GM19035 (cell line): ENCODE measurements at regions not wholly inside any gene's neighbourhood (a gene's known extent, or its start where the extent isn't known, plus 50 kb on each side); places are given as distances from the start of the nearest gene placed in this dataset.
"Not testable (repeated sequence)": the region's sequence is repeated elsewhere in the genome, so short reads cannot be mapped to it uniquely, and the experiment has no call there.

ENCODE experiments used
- ATAC-seq: cut with Tn5 transposase; IDR thresholded peaks from one replicate; pipeline ENCODE4 v1.9.1; 2021; ENCODE audit not compliant: unreplicated experiment

DNA sequence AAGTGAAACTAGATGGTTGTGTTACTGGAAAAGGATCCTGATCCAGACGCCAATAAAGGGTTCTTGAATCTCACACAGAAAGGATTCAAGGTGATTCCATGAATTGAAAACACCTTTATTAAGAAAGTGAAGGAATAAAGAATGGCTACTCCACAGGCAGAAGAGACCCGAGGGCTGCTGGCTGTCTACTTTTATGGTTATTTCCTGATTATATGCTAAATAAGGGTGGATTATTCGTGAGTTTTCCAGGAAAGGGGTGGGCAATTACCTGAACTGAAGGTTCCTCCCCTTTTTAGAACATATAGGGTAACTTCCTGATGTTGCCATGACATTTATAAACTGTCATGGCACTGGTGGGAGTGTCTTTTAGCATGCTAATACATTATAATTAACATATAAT is 50.9 kb upstream of the WARS2 start:
- no peak for ATAC-seq

DNA sequence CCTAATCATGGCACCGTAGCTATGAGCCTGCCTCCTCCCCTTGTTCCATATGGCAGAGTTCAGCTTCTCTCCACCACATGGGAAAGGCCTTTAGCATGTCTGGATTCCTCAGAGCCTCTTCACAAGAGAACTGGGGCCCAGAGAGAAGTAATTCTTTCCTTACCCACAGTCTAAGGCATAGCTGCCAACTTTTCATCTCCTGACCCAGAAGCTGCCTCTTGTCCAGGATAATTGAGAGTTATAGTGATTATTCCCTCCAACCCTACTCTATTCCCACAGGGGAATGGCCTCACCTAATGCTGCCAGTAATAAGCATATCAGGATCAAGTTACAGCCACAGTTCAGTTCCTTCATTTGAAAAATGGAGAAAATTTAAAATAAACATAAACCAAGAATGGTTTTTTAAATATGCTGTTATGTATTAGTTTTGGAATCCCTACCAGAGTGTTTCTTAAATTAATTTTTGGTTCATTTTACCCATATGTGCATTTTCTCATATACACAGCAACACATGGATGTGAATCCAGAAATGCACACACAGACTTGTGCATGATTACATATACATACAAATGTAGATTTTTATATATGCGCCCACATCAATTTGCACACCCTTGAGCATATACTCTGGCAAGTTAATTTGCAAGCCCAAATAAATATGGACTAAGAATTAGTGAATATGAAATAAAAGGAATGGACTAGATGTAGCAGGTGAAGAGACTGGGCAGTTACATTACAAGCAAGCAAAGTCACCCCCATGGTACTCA is 63.9 kb upstream of the WARS2 start:
- ATAC-seq = no peak

DNA sequence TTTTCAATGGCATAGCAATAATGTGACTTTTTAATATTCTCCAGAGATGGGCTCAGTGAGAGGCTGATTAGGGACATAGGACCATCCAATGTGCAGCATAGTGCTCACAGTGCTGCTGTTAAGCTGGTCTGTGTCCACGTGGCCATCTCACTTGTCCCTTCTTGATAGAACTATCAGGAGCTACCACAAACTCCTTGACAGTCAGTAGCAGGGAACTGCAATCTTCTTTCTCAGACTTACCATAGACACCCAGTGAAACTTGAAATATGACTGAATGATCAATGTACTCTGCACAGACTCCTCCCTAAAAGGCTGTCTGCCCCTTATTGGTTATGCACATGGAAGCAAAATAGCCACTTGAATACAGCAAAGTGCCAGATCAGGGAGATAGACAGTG is 64.5 kb upstream of the WARS2 start:
- no peak for ATAC-seq

DNA sequence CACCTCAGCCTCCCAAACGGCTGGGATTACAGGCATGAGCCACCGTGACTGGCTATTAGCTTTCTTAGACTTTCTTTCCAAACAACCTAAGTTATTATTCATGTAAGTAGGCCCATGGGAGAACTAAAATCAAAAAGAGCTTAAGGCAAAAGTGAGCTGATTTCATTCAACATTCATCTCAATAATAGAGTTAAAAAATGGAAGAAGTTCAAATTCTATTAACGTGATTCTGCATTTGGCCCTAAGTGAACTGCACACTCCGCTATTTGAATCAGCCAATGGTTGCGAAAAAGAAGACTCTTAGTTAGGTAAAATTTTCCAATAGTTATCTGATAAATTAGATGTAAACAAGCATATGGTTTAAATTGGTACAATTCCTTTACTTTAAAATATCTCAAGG is 68.6 kb upstream of the WARS2 start:
- no peak for ATAC-seq

DNA sequence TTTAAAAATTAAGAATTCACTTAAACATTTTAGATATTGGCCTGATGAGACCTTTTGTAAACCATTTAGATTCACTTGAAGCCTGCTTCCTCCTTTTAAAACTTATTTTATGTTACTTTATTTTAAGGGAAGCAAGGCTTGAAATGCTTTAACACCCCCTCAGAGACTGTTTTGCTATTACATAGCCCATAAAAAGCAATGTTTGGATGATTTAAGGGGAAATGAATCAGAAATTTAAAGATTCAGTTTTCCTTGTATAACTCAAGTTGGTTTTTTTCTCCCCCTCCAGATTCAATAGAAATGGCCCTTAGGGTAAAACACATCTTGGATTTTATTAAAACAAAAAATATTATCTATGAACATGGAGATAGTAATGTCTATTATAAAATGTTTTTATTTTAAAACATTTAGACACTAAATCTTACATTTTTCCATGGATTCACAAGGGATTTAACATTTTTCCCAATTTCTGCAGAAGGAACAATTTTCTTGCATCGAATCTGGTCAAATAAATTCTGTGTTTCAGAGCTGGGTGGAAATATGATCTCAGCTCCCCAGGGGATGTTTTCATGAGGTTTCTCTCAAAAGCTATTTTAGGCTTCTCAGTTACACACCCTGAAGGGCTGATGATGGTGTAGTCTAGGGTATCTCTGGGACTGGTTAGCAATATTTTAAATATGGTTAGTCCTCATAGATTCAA is 69.3 kb upstream of the WARS2 start:
- ATAC-seq = no peak

DNA sequence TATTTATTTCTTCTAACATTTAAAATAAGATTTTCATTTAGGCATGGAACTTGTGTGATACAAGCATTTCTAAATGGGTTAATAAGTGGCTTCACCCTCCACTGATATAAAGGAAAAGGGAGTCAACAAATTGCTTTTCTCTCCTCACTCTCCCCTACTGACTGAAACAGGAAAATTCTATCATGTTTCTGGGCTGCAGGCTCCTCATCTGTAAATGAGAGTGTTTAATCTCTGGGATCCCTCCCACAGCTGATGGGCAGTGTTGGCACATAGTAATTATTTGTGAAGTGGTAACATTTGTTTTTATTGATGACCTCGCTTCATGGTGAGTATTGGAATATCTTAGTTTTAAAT is 69.8 kb upstream of the WARS2 start:
- ATAC-seq = no peak

DNA sequence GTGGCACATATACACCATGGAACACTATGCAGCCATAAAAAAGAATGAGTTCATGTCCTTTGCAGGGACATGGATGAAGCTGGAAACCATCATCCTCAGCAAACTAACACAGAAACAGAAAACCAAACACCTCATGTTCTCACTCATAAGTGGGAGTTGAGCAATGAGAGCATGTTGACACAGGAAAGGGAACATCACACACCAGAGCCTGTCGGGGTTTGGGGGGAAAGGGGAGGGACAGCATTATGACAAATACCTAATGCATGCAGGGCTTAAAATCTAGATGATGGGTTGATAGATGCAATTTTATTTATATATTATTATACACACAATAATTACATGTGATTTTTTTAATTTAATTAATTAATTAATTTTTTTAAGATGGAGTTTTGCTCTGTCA is 72.8 kb upstream of the WARS2 start:
- ATAC-seq = not testable (repeated sequence)

DNA sequence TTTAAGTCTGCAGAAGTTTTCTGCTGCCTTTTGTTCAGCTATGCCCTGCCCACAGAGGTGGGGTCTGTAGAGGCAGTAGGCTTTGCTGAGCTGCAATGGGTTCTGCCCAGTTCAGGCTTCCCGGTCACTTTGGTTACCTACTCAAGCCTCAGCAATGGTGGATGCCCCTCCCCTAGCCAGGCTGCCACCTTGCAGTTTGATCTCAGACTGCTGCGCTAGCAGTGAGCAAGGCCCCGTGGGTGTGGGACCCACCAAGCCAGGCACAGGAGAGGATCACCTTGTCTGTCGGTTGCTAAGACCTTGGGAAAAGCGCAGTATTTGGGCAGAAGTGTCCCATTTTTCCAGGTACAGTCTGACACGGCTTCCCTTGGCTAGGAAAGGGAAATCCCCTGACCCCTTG is 74.5 kb upstream of the WARS2 start:
- ATAC-seq = not testable (repeated sequence)

DNA sequence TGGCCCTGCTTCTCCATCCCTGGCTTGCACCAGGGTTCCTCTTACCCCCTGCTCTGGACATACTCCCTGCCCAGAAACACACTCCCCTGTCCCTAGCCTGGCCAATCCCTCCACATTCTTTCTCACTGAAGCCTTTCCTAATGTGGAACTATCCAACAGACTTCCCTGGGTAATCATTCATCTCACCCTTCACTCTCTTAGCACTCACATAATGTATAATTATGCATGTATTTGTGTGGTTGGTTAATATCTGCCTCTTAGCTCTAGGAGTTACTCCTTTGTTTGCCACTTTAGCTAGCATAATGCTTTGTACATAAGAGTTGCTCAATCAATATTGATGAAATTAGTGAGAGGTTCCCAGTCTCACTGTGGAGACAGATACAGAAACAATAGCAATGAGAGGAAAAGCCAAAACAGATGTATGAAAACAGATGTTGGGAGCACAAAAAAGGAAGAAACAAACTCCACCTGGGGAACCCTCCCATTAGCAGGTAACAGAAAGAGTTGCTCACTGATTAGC is 76.9 kb upstream of the WARS2 start:
- ATAC-seq = no peak

DNA sequence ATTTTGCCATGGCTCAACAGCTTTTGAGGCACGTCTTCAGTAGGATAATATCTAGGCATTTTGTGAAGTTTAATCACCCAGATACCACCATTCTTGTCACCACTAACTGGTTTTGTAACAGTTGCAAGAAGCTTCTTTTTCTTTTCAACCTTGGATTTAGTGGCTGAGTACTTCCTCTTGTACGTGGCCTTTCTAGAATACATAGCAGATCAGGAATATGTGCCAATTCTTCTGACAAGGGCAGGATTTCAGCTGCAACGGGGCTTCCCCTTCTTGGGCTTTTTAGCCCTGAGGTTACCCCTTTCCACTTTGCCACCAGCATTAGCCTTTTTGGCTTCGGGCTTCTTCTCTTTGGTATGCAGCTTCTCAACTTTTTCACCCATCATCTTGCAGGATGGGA is 79.3 kb upstream of the WARS2 start:
- no peak for ATAC-seq

DNA sequence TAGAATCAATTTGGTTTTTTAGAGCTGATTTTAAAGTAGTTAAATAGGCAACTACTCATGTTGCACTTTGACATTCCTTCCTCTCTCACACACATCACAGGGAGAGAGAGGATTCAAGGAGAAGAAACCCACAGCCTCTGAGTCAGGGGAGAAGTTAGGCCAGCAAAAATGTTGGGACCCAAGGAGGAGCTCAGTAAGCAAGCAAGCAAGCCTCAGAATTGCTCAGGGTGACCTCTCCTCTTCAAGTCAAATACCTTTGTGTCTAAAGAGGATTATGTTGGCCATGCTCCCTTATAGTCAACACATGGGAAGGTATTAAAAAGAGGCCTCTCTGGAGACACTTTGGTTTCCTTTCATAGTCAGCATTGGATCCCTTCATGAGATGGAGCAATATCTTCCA is 80.5 kb upstream of the WARS2 start:
- no peak for ATAC-seq

DNA sequence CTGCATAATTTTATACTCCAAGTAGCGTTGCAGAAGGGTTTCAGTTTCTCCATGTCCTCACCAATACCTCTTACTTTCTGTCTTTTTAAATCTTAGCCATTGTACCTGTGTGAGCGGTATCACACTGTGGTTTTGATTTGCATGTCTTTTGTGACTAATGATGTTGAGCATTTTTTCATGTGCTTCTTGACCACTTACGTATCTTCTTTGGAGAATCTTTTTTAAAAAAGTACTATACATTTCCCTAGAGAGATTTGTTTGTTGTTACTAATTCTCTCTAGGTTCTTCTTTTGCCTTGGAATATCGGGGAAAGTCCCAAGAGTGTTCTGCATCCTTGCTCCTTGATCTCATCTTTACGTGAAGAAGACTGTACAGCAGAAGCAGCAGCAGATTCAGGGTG is 81.8 kb upstream of the WARS2 start:
- peak; percentile 58 for ATAC-seq

DNA sequence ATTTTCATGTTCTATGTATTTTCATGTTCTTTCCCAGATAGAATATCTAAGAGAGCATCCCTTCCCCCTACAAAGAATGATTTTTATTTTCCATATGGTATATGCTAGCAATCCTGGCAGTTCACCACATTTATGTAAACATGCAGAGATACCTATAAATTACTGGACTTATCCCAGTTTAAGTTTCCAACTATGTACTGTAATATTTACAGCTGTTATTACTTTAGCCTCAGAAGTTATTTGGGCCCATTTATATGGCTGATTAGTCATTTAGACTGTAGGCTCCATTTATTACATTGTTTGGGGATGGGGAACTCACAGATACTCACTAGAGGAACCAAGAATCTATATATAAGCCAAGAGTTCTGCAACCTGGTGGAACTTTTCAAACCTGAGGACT is 84.8 kb upstream of the WARS2 start:
- no peak for ATAC-seq

DNA sequence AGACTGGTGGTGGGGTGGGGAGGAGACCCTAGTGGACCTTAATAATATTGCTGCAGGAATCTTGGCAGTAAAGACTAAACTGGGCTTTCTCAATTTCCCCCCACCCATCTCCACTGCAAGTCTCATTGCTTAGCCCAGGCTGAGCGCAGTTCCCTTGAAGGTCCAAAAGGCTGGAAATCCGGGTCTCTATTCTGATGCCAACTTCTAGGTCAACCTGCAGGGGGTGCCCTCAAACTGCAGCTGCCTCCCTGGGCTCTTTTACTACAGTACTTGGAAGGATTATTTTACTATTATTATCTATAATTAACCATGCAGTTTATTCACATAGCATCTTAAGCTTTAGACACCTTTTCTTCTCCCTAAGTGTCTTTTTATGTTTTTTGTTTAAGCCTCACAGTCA is 85.4 kb upstream of the WARS2 start:
- ATAC-seq = no peak

DNA sequence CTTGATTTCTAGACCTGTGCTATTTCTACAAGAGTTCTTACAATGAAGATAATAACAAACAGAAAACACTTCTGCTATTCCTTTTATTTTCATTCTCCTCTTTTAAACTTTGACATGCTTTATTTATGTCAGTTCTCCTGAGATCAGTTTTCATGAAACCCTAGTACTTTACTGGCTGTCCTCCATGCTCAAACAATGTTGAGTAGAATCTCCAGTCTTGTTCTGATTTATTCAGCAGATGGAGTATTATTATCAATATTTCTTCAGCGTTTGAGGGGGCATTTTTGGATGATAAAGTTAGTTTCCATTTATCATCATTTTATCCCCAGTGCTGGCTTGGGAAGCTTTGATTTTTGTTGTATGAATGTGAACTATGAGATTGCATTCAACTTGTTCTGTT is 85.9 kb upstream of the WARS2 start:
- ATAC-seq = no peak

DNA sequence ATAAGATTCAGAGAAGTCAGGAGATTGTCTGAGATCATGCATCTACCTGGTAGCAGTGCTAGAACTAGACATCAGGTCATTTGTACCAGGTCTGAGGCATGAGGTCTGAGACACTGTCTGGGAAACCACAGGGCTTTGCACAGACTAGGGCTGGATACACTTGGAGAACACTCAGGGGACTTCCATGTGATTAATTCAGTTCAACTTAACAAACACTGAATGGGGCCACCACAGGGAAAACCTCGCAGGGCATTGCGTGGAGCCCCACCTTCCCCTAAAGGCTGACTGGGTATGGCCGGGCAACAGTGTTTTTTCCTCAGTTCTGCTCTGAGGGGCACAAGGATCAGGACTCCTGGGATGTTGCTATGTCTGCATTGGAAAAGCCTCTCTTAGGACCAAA is 86.5 kb upstream of the WARS2 start:
- no peak for ATAC-seq

DNA sequence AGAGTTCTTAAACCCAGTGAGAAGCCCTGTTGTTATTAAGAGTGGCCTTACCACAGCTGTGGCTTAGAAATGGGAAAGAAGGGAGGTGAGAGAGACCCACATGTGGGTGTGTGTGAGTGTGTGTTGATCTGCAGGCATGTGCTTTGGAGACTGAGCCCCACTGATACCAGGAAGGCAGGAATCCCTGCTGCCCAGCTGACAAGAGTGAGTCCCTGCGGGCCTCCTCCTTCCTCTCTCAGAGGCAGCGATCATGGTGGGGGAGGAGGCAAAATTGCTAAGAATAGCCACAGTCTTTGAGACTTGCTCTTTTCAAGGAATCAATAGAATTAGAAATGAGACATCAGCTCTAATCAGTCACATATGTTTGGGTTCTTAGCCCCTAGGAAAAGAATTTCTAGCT is 87.0 kb upstream of the WARS2 start:
- ATAC-seq = no peak

DNA sequence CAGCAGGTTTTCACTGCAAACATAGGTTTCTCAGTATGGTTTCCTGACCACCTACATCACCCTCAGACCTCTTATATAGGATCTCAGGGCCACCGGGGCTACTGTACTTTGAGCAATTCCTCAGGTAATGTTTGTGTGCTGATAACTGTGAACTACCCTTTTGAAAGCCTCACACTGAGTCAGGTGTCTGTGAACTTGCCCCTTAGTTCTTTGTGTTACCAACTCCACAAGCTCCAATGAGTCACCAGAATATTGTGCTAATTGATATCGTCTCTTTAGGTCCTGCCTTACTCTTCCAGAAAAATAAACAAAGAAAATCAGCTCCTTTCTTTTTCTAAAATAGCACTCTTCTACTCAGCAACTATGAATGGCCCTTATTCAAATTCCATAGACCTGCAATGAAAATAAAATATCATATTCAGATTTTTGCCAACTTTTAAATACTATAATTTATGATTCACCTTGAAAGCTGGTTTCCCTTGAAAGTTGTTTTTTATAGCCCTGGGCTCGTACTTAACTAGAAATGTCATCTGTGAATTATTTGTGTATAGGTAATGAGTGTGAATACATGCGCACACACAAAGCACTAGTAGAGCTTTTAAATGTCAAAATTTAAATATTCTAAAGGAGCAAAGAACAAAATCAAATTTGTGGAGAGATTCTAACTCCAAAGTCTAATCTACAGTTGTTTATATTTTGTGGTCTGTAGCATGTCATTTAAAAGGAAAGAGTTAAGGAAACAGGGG is 88.1 kb upstream of the WARS2 start:
- no peak for ATAC-seq

DNA sequence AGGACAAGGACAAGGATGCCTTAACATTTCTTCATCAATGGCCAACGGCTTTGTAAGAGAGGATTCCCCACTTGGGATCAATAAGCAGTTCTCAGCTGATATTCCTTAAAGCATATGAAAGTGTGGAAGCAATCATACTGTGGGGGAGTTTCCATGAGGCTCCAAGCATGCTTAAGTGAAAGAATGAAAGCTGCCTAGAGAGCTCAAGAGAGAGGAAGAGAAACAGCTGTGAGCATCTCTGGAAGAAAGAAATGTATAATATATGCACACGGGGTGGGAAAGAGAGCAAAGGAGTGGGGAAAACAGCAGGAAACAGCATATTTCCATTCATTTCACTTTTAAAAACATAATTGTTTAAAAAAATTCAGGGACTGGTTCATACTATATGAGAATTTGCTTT is 94.7 kb upstream of the WARS2 start:
- no peak for ATAC-seq

DNA sequence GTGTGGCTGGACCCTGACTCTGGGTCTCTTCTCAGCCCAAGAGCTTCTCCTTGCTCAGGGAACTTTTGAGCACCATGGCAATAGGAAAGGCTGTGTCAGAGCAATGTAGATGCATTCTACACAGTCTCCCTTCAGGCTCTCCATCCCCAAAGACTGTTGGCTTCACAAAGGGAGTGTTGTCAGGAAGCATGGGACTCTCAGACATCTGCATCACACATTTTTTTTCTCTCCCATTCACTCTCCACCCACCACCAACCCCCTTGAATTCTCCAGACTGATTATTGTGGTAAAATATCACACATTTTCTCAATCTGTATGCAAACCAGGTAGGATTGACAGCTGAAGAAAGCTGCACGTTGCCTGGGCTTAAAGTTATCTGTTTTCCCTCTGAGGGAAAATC is 105.4 kb upstream of the WARS2 start:
- no peak for ATAC-seq

DNA sequence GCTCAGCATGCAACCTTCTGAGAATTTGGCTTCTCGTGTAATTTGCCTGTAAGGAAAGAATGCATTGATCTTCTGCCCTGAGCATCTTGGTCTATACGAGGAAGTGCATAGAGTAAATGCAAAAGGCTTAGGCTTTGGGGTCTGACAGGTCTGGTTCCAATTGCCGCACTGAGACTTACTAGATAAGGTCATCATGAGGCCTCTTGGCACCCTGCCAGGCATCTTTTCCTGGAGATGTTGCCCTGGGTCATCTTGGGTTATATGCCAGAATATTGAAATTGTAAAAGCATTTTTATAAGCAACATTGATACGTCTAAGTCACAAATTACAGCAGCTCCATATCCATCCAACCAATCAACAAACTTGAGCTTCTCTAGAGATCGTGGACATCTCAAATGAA is 108.8 kb upstream of the WARS2 start:
- ATAC-seq = no peak

DNA sequence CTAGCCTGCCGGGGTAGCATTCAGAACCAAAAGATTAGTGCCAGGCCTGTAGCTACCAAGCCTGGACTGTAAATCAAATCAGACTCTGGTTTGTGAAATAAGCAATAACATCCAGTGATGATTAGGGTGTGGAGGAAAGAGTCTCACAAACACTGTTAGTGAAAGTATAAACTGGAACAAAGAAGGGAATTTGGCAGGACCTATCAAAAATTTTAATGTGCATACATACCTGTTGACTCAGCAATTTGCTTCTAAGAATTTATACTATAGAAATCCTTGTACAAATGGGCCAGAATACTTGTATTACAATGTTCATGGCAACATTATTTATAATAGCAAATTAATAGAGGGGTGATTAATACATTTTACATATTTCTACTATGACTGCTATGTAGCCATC is 109.8 kb upstream of the WARS2 start:
- ATAC-seq = no peak
